ENCODE measurements at regions not wholly inside any gene's neighbourhood (a gene's known extent, or its start where the extent isn't known, plus 50 kb on each side); places are given as distances from the start of the nearest gene placed in this dataset.

DNA sequence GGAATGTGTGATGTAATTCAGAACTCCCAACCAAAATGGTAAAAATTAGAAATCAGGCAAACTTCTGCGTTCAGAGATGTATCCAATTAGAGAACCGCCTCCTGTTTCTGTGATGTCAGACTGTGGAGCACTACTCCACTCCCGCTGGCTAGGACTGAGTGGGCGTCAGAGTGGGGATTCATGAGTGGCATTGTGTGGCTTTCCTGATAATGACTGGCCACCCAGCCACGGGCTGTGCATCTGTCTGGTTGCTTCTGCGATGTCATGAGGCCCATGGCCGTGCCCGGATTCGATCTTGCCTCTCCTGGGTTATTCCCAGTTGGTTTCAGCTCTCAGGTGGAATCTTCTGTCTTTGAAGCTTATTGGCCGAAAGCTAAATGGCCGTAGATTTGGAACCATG is 87.1 kb upstream of the KCNA1 start:
- DNase-seq (ENCODE audit: extremely low read depth, low read depth), result no peak
- TF ChIP-seq, protein P1, sequence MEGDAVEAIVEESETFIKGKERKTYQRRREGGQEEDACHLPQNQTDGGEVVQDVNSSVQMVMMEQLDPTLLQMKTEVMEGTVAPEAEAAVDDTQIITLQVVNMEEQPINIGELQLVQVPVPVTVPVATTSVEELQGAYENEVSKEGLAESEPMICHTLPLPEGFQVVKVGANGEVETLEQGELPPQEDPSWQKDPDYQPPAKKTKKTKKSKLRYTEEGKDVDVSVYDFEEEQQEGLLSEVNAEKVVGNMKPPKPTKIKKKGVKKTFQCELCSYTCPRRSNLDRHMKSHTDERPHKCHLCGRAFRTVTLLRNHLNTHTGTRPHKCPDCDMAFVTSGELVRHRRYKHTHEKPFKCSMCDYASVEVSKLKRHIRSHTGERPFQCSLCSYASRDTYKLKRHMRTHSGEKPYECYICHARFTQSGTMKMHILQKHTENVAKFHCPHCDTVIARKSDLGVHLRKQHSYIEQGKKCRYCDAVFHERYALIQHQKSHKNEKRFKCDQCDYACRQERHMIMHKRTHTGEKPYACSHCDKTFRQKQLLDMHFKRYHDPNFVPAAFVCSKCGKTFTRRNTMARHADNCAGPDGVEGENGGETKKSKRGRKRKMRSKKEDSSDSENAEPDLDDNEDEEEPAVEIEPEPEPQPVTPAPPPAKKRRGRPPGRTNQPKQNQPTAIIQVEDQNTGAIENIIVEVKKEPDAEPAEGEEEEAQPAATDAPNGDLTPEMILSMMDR (IDR thresholded peaks at IDR 0.05; ENCODE audit: low read depth, low read length), result no peak

DNA sequence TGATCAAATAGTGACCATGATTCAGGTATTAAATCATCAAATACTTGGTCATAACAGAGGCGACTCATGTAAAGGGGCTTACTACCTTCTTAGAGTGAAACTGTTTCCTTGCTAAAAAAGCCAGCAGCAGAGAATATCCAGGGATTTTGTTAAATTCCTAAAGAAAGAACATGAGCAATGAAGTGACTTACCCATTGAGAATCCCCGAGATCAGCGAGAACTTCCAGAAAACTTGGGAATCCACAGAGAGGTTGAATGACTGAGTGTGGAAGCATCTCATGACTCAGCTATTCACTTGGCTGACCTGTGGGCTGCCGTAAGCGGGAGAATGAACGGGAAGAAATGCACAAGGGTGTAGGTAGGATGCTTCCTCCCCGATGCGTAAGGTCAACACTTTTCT is 85.3 kb upstream of the KCNA1 start:
- TF ChIP-seq, protein P1 (IDR thresholded peaks at IDR 0.05; ENCODE audit: low read depth, low read length), result no peak
- DNase-seq (ENCODE audit: extremely low read depth, low read depth), result no peak

DNA sequence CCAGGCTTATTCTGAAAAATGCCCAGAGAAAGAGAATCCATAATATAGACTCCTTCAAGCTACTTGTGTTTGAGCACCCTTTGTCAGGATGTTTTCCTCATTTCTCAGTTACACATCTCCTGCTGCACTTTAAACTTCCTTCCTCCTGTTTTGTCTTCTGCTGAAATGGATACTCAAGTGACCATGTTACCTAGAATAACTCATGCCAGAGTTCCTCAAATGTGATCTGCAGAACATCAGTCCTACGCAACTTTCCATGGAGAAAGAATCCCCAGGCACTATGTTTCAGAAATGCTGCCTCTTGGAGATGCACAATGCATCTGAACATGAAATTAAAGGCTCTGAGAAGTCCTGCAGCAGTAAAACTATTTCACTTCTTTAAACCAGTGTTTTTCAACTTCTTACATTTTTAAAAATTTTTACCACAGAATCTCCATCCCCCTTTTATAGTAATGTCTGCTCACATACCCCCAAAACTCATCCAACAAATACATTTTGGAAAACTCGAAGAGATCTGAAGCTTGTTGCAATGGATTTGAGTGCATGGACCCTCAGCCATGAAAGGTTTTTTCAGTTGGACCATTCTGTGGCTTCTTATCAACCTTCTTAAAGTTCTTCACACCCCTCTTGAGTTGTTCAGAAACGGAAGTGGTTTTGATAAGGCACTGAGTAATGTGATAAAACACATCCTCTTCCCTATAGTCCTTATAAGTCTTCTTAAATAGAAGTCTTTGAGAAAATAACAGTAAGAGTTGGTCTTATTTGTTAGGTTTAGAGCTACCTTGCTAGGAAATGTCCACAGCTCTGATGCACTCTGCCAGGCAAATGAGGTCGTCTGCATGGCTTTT is 84.5 kb upstream of the KCNA1 start:
- TF ChIP-seq, protein P1 (IDR thresholded peaks at IDR 0.05; ENCODE audit: low read depth, low read length), result no peak
- DNase-seq (ENCODE audit: extremely low read depth, low read depth), result no peak

DNA sequence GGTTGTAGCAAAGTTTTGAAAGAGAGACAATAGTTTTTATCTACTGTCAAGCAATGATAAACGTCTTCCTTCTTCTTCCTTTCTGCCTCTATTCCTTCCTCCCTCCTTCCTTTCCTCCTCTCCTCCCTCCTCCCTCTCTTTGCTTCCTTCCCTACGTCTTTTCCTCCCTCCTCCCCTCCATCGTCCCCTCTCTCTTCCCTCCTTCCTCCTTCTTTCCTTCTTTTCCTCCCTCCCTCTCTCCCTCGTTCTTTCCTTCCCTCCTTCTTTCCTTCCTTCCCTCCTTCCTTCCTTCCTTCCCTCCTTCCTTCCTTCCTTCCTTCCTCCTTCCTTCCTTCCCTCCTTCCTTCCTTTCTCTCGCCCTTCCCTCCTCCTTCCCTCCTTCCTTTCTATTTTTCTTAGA is 82.8 kb upstream of the KCNA1 start:
- no peak for DNase-seq (ENCODE audit: extremely low read depth, low read depth)
- TF ChIP-seq, protein P1 (IDR thresholded peaks at IDR 0.05; ENCODE audit: low read depth, low read length), result no peak

DNA sequence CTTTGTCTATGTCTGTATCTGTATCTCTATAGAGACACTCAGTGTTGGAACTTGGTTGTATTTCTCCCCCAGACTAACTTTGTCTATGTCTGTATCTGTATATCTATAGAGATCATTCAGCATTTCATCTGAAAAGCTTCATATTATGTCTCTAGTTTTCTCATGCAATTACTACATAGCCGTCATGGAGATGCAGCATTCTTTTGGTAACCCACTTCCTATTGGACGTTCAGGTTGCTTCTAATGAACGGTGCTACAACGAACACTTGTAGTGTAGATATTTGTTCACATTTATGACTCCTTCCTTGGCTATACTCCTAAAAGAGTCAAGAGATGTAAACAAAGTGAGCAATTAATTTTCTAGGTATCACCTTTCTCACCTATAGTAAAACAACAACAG is 81.5 kb upstream of the KCNA1 start:
- TF ChIP-seq, protein P1 (IDR thresholded peaks at IDR 0.05; ENCODE audit: low read depth, low read length), result no peak
- DNase-seq (ENCODE audit: extremely low read depth, low read depth), result no peak

DNA sequence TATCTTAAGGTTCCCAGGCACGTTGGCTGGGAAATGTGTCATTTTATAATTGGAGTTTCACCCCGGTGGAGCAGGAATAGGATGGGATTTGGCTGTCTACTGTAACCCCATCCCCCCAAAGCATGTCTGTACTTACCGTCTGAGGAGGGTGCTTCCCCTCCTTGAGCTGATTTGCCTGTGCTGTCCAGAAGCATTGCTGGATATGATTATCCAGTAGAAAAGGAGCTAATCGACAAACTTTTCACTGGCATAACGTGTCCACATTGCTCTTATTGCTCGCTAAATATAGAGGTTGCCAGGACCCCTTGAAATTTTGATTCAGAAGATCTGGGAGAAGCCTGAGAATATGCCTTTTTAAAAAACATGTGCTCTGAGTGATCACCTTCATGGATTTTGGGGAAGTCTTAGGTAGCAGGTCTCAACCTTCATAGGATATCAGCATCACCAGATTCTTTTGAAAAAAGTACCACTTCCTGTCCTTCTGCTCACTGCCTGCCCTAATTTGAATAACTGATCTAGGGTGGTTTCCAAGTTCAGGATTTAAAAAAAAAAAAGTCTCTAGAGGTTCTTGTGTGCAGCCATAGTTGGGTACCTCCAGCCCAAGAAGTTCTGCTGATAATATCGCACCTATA is 80.4 kb upstream of the KCNA1 start:
- no peak for DNase-seq (ENCODE audit: extremely low read depth, low read depth)
- TF ChIP-seq, protein P1 (IDR thresholded peaks at IDR 0.05; ENCODE audit: low read depth, low read length), result no peak

DNA sequence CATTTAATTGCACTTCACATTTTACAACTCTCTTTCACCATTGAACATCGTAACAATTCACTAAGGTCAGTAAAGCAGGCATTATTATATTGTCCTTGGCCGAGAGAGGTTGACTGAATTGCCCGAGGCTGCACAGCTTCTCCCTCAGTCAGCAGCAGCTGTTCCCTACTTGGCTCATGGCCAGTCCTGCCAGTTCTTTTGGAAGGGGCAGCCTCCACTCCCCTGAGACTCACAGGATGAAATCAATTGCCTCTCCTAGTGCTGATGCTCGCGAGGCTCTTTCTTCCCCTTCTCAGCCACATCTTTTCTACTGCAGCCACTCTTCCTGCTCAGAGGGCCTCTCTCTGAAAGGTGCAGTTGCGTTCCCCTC is 79.9 kb upstream of the KCNA1 start:
- TF ChIP-seq, protein P1 (IDR thresholded peaks at IDR 0.05; ENCODE audit: low read depth, low read length), result no peak
- no peak for DNase-seq (ENCODE audit: extremely low read depth, low read depth)

Data from AG09319 (cell line).